Pancreas (tissue), 10 donors: ENCODE measurements at regions not wholly inside any gene's neighbourhood (a gene's known extent, or its start where the extent isn't known, plus 50 kb on each side); places are given as distances from the start of the nearest gene placed in this dataset.

Source experiments
- ATAC-seq, 4 donors: fragments of 200-7000 bp; cut with Tn5 transposase; one replicate each; pipeline versions ENCODE4 v1.8.0 to v1.9.1; 2020; ENCODE audit warnings: mild to moderate bottlenecking in 4 of 4, moderate library complexity in 4 of 4
- DNase-seq, 6 donors: peaks; one replicate each; pipeline ENCODE4 v3.0.0-alpha.2; 2020
- FAIRE-seq: peaks from 2 replicates; lab custom pipeline; 2012; peaks lifted over from hg19 to GRCh38; lab: Jason Lieb, UNC
- H3K27ac ChIP-seq, 4 donors: fragments of 200-600 bp; sonication (generic); 1 replicate in 3 of 4; 2 replicates in 1 of 4; pipeline versions ENCODE4 v1.5.0 to v1.8.0; 2020
- H3K27me3 ChIP-seq, 4 donors: fragments of 200-600 bp; one replicate each; pipeline ENCODE4 v1.8.0; 2021
- H3K36me3 ChIP-seq, 3 donors: fragments of 200-600 bp; sonication (generic) in 1 of 3; one replicate each; pipeline versions ENCODE4 v1.5.0 to v1.8.0; 2020 to 2021
- H3K4me1 ChIP-seq, 3 donors: fragments of 200-600 bp; one replicate each; pipeline ENCODE4 v1.8.0; 2021
- H3K4me3 ChIP-seq, 4 donors: fragments of 200-600 bp; sonication (generic) in 2 of 4; one replicate each; pipeline versions ENCODE4 v1.5.0 to v1.8.0; 2020 to 2021
- H3K9me3 ChIP-seq, 4 donors: fragments of 200-600 bp; one replicate each; pipeline ENCODE4 v1.8.0; 2021
- WGBS, 2 donors: extraction: QIAGEN DNeasy Blood & Tissue Kit; methylation state at CpG; one replicate each; pipeline ENCODE4 v1.1.7; 2013; 5-methylcytosine and 5-hydroxymethylcytosine counted together
- intact Hi-C, 3 donors: fragments of 100-400 bp; cut with DNase I; formaldehyde crosslinking; loops; one replicate each; pipeline versions ENCODE4 v1.11.1 to v1.14.2; 2022
- TF ChIP-seq, protein P1 (sequence below), 4 donors: fragments of 200-600 bp; sonication (generic) in 3 of 4; IDR thresholded peaks; one replicate each; pipeline versions ENCODE4 v1.5.0 to v1.8.0; 2021; ENCODE audit warnings: antibody characterized with exemption in 4 of 4
- donor health status: healthy with polysubstance abuse.
- donor health status: DM: no; HTN: no; CAD: no; lungs with moderate emphysema.
- donor health status: DM: no; HTN: no; CAD: no.
- donor health status: control.
- donor health status: control.
- donor health status: Bipolar disorder and iron deficiency.
- donor health status: DM: yes; HTN: yes; CAD: no.
- donor health status: DM: no; HTN: no; CAD: no.
- donor health status: DM: no; HTN: no; CAD: no.
- donor health status: DM: yes; HTN: yes; CAD: no.

- H3K27ac ChIP-seq, result no peak overlapping the region
- TF ChIP-seq, protein P1, sequence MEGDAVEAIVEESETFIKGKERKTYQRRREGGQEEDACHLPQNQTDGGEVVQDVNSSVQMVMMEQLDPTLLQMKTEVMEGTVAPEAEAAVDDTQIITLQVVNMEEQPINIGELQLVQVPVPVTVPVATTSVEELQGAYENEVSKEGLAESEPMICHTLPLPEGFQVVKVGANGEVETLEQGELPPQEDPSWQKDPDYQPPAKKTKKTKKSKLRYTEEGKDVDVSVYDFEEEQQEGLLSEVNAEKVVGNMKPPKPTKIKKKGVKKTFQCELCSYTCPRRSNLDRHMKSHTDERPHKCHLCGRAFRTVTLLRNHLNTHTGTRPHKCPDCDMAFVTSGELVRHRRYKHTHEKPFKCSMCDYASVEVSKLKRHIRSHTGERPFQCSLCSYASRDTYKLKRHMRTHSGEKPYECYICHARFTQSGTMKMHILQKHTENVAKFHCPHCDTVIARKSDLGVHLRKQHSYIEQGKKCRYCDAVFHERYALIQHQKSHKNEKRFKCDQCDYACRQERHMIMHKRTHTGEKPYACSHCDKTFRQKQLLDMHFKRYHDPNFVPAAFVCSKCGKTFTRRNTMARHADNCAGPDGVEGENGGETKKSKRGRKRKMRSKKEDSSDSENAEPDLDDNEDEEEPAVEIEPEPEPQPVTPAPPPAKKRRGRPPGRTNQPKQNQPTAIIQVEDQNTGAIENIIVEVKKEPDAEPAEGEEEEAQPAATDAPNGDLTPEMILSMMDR (IDR thresholded peaks at IDR 0.05), result no peak
- no peaks in the 10 kb centered on the region for H3K4me1 ChIP-seq
- H3K36me3 ChIP-seq, result no peaks in the 10 kb centered on the region
- H3K4me3 ChIP-seq, result no peak overlapping the region
- intact Hi-C loops, result no loop called here
- DNase-seq (no peak), FAIRE-seq (no peak), ATAC-seq (no peak)
- no peaks in the 10 kb centered on the region for H3K27me3 ChIP-seq
- 75 to 76% methylated on average over 3 of the region's 3 CpGs for WGBS, 2 donors
- H3K9me3 ChIP-seq, result no peaks in the 10 kb centered on the region
Observed at GRCh38 chr11:13098063-13098462, 88.9 kb downstream of the RASSF10 start.

GRCh38 chr11:13098616-13099289 lies 89.6 kb downstream of the RASSF10 start:
- DNase-seq (no peak), ATAC-seq (no peak), FAIRE-seq (no peak)
- Histone ChIP-seq H3K27me3 (no peaks in the 10 kb centered on the region), H3K27ac (no peak overlapping the region), H3K9me3 (no peaks in the 10 kb centered on the region), H3K4me3 (no peak overlapping the region), H3K4me1 (no peaks in the 10 kb centered on the region), H3K36me3 (no peaks in the 10 kb centered on the region)
- intact Hi-C loops, result no loop called here
- TF ChIP-seq, protein P1 (IDR thresholded peaks at IDR 0.05), result no peak
- WGBS, 2 donors, result 87 to 93% methylated on average over 3 of the region's 3 CpGs

GRCh38 chr11:13101644-13102512 lies 92.8 kb downstream of the RASSF10 start:
- 92 to 95% methylated on average over 5 of the region's 5 CpGs for WGBS, 2 donors
- intact Hi-C loops, result no loop called here
- ATAC-seq (no peak), DNase-seq (no peak), FAIRE-seq (no peak)
- no peak overlapping the region for H3K4me3 ChIP-seq
- TF ChIP-seq, protein P1 (IDR thresholded peaks at IDR 0.05), result no peak
- no peaks in the 10 kb centered on the region for H3K27me3 ChIP-seq
- H3K27ac ChIP-seq, result no peak overlapping the region
- peaks cover 0 to 10% (median 8%) of the 10 kb centered on the region in 3 donors for H3K4me1 ChIP-seq
- H3K36me3 ChIP-seq, result no peaks in the 10 kb centered on the region
- no peaks in the 10 kb centered on the region for H3K9me3 ChIP-seq

DNA sequence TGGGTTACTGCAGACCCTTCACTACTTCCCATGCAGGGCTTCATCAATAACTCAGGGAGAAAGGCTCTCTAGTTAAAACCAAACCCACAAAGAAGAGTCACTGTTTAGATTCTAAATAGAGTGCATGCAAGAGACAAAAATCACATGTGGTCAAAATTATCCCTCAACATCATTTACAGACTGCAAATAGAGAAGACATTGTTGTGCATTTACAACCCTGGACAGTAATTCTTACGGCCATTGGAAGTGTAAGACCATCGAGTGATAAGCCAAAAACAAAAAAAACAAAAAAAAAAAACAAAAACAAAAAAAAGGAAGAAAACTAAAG lies 93.4 kb downstream of the RASSF10 start:
- Histone ChIP-seq H3K27me3 (no peaks in the 10 kb centered on the region), H3K4me1 (peaks cover 0 to 10% (median 8%) of the 10 kb centered on the region in 3 donors), H3K4me3 (no peak overlapping the region), H3K27ac (no peak overlapping the region), H3K36me3 (no peaks in the 10 kb centered on the region), H3K9me3 (no peaks in the 10 kb centered on the region)
- intact Hi-C loops, result no loop called here
- ATAC-seq (no peak), FAIRE-seq (no peak), DNase-seq (no peak)
- TF ChIP-seq, protein P1 (IDR thresholded peaks at IDR 0.05), result no peak
- 77 to 82% methylated on average over 2 of the region's 2 CpGs for WGBS, 2 donors
